A673 (cell line): ENCODE measurements at regions not wholly inside any gene's neighbourhood (a gene's known extent, or its start where the extent isn't known, plus 50 kb on each side); places are given as distances from the start of the nearest gene placed in this dataset.

ENCODE experiments used
- BruUV-seq: library from RNA; stranded (reverse); fragments of 400-500 nt; replicated peaks from 2 replicates; lab custom pipeline; 2021; lab: Mats Ljungman, UMichigan
- CTCF ChIA-PET: fragments of 300-600 bp; sonication (Branson Sonifier 250); formaldehyde crosslinking; loops from one replicate; lab custom pipeline; 2022; ENCODE audit warnings: antibody characterized with exemption; lab: Charles Lee
- POLR2A ChIA-PET: fragments of 300-600 bp; sonication (Branson Sonifier 250); formaldehyde crosslinking; loops from one replicate; lab custom pipeline; 2022; ENCODE audit warnings: antibody characterized with exemption; ENCODE audit not compliant: low non-redundant PET; lab: Charles Lee
- DNase-seq: peaks from one replicate; pipeline ENCODE4 v3.0.0-alpha.2; 2015; ENCODE audit warnings: low spot score
- H3K27ac ChIP-seq: fragments of 200-600 bp; sonication (generic); 2 replicates; pipeline ENCODE4 v1.5.1; 2016; ENCODE audit warnings: mixed run types, low read depth, mild to moderate bottlenecking, mixed read lengths, antibody characterized with exemption, low read length; ENCODE audit not compliant: poor library complexity, severe bottlenecking
- H3K27me3 ChIP-seq: fragments of 200-600 bp; sonication (generic); replicated peaks from 2 replicates; pipeline ENCODE4 v1.6.1; 2017; ENCODE audit warnings: mixed run types, low read depth, mild to moderate bottlenecking, mixed read lengths, antibody characterized with exemption, low read length; ENCODE audit not compliant: insufficient read depth, poor library complexity
- H3K36me3 ChIP-seq: fragments of 200-600 bp; sonication (generic); 2 replicates; pipeline ENCODE4 v1.6.1; 2016; ENCODE audit warnings: mixed run types, mild to moderate bottlenecking, mixed read lengths, antibody characterized with exemption, low read length; ENCODE audit not compliant: insufficient read depth, poor library complexity, severe bottlenecking
- H3K4me1 ChIP-seq: fragments of 200-600 bp; sonication (generic); 2 replicates; pipeline ENCODE4 v1.6.1; 2017; ENCODE audit warnings: mixed run types, mild to moderate bottlenecking, mixed read lengths, antibody characterized with exemption, low read length; ENCODE audit not compliant: insufficient read depth, poor library complexity, severe bottlenecking
- H3K4me3 ChIP-seq: fragments of 200-600 bp; sonication (generic); 2 replicates; pipeline ENCODE4 v1.5.1; 2016; ENCODE audit warnings: low read depth, mixed run types, mild to moderate bottlenecking, mixed read lengths, low read length; ENCODE audit not compliant: poor library complexity, severe bottlenecking
- H3K9me3 ChIP-seq: fragments of 200-600 bp; sonication (generic); 2 replicates; pipeline ENCODE4 v1.6.1; 2016; ENCODE audit warnings: mixed run types, low read depth, mild to moderate bottlenecking, mixed read lengths, antibody characterized with exemption, low read length; ENCODE audit not compliant: poor library complexity, severe bottlenecking
- EZH2 ChIP-seq: fragments of 200-600 bp; sonication (generic); IDR thresholded peaks from 2 replicates; pipeline ENCODE4 v1.6.1; 2017; ENCODE audit warnings: borderline replicate concordance, low read depth, mild to moderate bottlenecking, mixed read lengths, antibody characterized with exemption, low read length; ENCODE audit not compliant: poor library complexity, severe bottlenecking
- intact Hi-C: fragments of 100-400 bp; cut with micrococcal nuclease; formaldehyde crosslinking; loops from one replicate; pipeline ENCODE4 v1.10.0; 2022; ENCODE audit not compliant: unreplicated experiment
- TF ChIP-seq, protein P1 (sequence below): fragments of 300-800, 200-600 bp; sonication (generic); conservative IDR thresholded peaks from 2 replicates; pipeline ENCODE4 v1.5.1; 2017; ENCODE audit warnings: low read depth, mild to moderate bottlenecking, antibody characterized with exemption, low read length, moderate library complexity, mixed read lengths

DNA sequence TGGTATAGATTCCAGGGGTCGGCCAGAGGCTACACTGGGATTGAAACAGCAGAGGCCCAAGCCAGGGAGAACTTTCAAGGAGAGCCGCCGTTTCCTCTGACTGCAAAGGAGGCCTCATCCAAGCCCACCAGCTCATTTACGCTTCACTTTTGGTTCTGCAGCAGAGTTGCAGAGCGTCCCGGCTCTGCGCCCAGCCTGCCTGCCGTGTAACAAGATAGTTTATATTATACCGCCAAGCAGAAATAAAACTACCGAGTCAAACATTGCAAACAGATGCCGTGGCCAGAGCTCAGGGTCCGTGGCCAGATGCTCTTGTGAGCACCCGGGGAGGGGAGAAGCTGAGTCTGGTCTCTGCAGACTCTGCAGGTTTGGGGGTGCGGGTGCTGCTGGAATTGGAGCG is 60.7 kb upstream of the TBX3 start:
- TF ChIP-seq, protein P1, sequence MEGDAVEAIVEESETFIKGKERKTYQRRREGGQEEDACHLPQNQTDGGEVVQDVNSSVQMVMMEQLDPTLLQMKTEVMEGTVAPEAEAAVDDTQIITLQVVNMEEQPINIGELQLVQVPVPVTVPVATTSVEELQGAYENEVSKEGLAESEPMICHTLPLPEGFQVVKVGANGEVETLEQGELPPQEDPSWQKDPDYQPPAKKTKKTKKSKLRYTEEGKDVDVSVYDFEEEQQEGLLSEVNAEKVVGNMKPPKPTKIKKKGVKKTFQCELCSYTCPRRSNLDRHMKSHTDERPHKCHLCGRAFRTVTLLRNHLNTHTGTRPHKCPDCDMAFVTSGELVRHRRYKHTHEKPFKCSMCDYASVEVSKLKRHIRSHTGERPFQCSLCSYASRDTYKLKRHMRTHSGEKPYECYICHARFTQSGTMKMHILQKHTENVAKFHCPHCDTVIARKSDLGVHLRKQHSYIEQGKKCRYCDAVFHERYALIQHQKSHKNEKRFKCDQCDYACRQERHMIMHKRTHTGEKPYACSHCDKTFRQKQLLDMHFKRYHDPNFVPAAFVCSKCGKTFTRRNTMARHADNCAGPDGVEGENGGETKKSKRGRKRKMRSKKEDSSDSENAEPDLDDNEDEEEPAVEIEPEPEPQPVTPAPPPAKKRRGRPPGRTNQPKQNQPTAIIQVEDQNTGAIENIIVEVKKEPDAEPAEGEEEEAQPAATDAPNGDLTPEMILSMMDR: no peak
- no peak overlapping the region for H3K27ac ChIP-seq
- no peak overlapping the region for H3K4me3 ChIP-seq
- POLR2A ChIA-PET: no interaction called here
- BruUV-seq: no TSS peak
- H3K27me3 ChIP-seq: no peaks in the 10 kb centered on the region
- H3K36me3 ChIP-seq: no peaks in the 10 kb centered on the region
- intact Hi-C loops: no loop called here
- DNase-seq: no peak
- no peaks in the 10 kb centered on the region for H3K4me1 ChIP-seq
- CTCF ChIA-PET: no interaction called here
- no peaks in the 10 kb centered on the region for H3K9me3 ChIP-seq

DNA sequence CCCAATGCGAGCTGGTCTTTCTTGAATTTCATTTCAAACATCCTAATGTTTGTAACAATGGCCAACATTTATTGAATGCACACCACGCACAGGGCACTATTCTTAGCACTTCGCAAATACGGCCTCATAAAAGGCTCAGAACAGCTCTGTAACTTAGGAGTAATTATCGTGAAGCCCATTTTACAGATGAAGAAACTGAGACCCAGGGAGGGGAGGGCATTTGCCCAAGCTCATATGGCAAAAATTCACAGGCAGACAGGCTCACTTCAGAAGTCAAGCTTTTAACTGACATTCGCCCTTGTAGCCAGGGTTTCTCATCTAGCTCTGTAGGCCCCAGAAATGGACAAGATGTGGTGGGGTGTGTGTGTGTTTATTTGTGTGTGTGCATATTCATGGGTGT is 60.3 kb upstream of the TBX3 start:
- BruUV-seq: no TSS peak
- POLR2A ChIA-PET: no interaction called here
- H3K27ac ChIP-seq: no peak overlapping the region
- intact Hi-C loops: no loop called here
- no peak for DNase-seq
- no peaks in the 10 kb centered on the region for H3K9me3 ChIP-seq
- no peak overlapping the region for H3K4me3 ChIP-seq
- H3K4me1 ChIP-seq: no peaks in the 10 kb centered on the region
- CTCF ChIA-PET: no interaction called here
- no peaks in the 10 kb centered on the region for H3K36me3 ChIP-seq
- H3K27me3 ChIP-seq: no peaks in the 10 kb centered on the region
- TF ChIP-seq EZH2: no peak
- TF ChIP-seq, protein P1: no peak

DNA sequence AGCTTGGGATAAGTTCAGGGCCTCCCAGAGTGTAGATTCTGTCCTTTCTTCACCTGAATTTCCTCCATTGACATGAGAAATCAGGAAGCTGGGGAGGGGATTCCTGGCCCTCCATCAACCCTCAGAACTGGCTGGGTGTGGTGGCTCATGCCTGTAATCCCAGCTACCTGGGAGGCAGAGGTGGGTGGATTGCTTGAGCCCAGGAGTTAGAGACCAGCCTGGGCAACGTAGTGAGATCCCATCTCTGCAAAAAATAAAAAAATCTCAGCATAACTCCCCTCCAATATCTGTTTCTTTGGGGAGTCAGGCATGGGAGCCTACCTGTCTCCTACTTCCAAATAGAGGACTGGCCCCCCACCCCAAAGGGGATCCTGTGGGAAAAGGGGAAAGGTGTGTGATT is 59.8 kb upstream of the TBX3 start:
- H3K36me3 ChIP-seq: no peaks in the 10 kb centered on the region
- no peak for DNase-seq
- POLR2A ChIA-PET: no interaction called here
- no peaks in the 10 kb centered on the region for H3K27me3 ChIP-seq
- BruUV-seq: no TSS peak
- no peak overlapping the region for H3K4me3 ChIP-seq
- no peaks in the 10 kb centered on the region for H3K4me1 ChIP-seq
- H3K9me3 ChIP-seq: no peaks in the 10 kb centered on the region
- intact Hi-C loops: no loop called here
- TF ChIP-seq EZH2: no peak
- TF ChIP-seq, protein P1: no peak
- no peak overlapping the region for H3K27ac ChIP-seq
- CTCF ChIA-PET: no interaction called here
